Calu3 (cell line): ENCODE measurements at regions not wholly inside any gene's neighbourhood (a gene's known extent, or its start where the extent isn't known, plus 50 kb on each side); places are given as distances from the start of the nearest gene placed in this dataset.

ENCODE experiments used
- BruUV-seq: library from RNA; stranded (reverse); fragments of 400-500 nt; replicated peaks from 2 replicates; lab custom pipeline; 2021; lab: Mats Ljungman, UMichigan
- CTCF ChIA-PET: fragments of 300-600 bp; sonication (Branson Sonifier 250); formaldehyde crosslinking; loops from one replicate; lab custom pipeline; 2022; ENCODE audit warnings: antibody characterized with exemption; lab: Charles Lee
- DNase-seq: peaks from one replicate; pipeline ENCODE4 v3.0.0; 2022
- H3K27ac Mint-ChIP-seq: one replicate; pipeline ENCODE4 v1.8.0; 2022; ENCODE audit warnings: mixed read lengths; ENCODE audit not compliant: unreplicated experiment
- H3K27me3 Mint-ChIP-seq: one replicate; pipeline ENCODE4 v1.8.0; 2022; ENCODE audit warnings: mixed read lengths; ENCODE audit not compliant: unreplicated experiment
- H3K36me3 Mint-ChIP-seq: one replicate; pipeline ENCODE4 v1.8.0; 2022; ENCODE audit warnings: mild to moderate bottlenecking, moderate library complexity, mixed read lengths; ENCODE audit not compliant: insufficient read depth, unreplicated experiment
- H3K4me1 Mint-ChIP-seq: one replicate; pipeline ENCODE4 v1.8.0; 2022; ENCODE audit warnings: mild to moderate bottlenecking, low read depth, mixed read lengths; ENCODE audit not compliant: unreplicated experiment
- H3K4me3 Mint-ChIP-seq: one replicate; pipeline ENCODE4 v1.8.0; 2022; ENCODE audit warnings: mild to moderate bottlenecking, low read depth, moderate library complexity, mixed read lengths; ENCODE audit not compliant: unreplicated experiment
- H3K9me3 Mint-ChIP-seq: one replicate; pipeline ENCODE4 v1.8.0; 2022; ENCODE audit warnings: low read depth, mixed read lengths; ENCODE audit not compliant: unreplicated experiment
- intact Hi-C: fragments of 100-400 bp; cut with micrococcal nuclease; formaldehyde crosslinking; loops from one replicate; pipeline ENCODE4 v1.10.0; 2022; ENCODE audit not compliant: unreplicated experiment
- TF ChIP-seq, protein P1 (sequence below): fragments of 200-600 bp; IDR thresholded peaks from one replicate; pipeline ENCODE4 v1.8.0; 2022; ENCODE audit warnings: antibody characterized with exemption; ENCODE audit not compliant: unreplicated experiment

DNA sequence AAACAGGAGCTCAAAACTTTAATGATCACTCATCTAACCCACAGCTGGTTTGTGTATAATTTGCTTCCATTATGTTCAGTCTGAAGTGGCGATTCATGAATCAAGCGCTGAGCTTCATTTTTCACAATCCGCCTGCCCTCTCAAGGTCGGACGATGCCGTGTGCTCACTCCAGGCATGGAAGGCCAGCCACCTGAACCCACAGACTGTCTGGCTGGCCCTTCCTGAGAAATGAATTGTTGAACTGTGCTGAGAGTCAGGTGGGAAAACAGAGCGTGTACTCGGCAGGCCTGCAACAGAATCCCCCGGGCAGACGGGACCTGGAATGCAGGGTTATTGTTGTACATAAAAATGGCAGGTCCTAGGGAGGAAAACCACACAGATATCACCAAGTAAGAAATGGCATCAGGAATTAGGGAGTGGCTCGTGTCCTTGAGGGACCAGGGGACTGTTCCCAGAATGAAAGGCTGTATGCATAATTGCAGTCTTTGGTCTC is 375.7 kb downstream of the IRX2 start:
- TF ChIP-seq, protein P1, sequence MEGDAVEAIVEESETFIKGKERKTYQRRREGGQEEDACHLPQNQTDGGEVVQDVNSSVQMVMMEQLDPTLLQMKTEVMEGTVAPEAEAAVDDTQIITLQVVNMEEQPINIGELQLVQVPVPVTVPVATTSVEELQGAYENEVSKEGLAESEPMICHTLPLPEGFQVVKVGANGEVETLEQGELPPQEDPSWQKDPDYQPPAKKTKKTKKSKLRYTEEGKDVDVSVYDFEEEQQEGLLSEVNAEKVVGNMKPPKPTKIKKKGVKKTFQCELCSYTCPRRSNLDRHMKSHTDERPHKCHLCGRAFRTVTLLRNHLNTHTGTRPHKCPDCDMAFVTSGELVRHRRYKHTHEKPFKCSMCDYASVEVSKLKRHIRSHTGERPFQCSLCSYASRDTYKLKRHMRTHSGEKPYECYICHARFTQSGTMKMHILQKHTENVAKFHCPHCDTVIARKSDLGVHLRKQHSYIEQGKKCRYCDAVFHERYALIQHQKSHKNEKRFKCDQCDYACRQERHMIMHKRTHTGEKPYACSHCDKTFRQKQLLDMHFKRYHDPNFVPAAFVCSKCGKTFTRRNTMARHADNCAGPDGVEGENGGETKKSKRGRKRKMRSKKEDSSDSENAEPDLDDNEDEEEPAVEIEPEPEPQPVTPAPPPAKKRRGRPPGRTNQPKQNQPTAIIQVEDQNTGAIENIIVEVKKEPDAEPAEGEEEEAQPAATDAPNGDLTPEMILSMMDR: no peak
- no peak overlapping the region for H3K4me3 Mint-ChIP-seq
- intact Hi-C loops: no loop called here
- H3K4me1 Mint-ChIP-seq: no peaks in the 10 kb centered on the region
- no TSS peak for BruUV-seq
- no peak overlapping the region for H3K27ac Mint-ChIP-seq
- H3K36me3 Mint-ChIP-seq: no peaks in the 10 kb centered on the region
- no peak for DNase-seq
- no peaks in the 10 kb centered on the region for H3K27me3 Mint-ChIP-seq
- H3K9me3 Mint-ChIP-seq: peaks cover 9% of the 10 kb centered on the region
- CTCF ChIA-PET: no interaction called here

DNA sequence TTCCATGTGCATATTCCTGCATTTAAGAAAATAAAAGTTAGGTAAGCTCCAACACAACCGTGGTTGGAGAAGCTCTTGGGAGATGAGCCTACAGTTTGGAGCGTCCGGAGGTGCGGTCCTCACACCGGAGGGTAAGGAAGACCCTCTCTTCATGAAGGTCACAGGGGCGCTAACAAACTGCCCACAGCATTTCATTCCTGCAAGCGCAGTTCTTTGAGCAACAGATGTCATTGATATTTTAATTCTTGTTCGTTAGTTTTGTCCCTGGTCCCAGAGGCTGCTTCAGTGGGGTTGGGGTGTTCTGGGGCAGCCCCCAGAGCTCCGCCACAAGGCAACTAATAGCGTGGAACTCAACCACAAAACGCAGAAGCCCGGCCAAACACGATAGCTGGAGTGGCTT is 376.2 kb downstream of the IRX2 start:
- intact Hi-C loops: no loop called here
- TF ChIP-seq, protein P1: no peak
- no TSS peak for BruUV-seq

DNA sequence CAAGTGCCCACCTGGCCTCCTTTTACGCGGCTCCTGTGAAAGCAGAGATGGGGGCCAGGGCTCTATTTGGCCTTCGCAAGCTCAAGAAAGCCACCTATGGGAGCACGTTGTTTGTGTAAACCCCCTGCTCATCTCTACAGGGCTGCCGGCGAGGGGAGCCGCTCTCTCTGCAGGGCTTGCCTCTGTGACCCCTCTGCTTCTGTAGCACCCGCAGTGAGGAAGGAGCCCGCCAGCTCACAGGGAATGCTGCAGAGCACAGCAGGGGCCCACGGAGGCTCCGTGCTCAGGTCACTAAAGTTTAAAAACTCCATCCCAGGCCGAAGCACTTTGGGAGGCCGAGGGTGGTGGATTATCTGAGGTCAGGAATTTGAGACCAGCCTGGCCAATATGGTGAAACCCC is 376.8 kb downstream of the IRX2 start:
- TF ChIP-seq, protein P1: no peak
- DNase-seq: no peak
- intact Hi-C loops: no loop called here
- CTCF ChIA-PET: no interaction called here
- no peak overlapping the region for H3K4me3 Mint-ChIP-seq
- BruUV-seq: no TSS peak
- no peaks in the 10 kb centered on the region for H3K27me3 Mint-ChIP-seq
- H3K27ac Mint-ChIP-seq: no peak overlapping the region
- H3K4me1 Mint-ChIP-seq: no peaks in the 10 kb centered on the region
- peaks cover 9% of the 10 kb centered on the region for H3K9me3 Mint-ChIP-seq
- no peaks in the 10 kb centered on the region for H3K36me3 Mint-ChIP-seq

More for the DNA sequence above, 376.2 kb downstream of the IRX2 start:
- no peak overlapping the region for H3K4me3 Mint-ChIP-seq
- no peaks in the 10 kb centered on the region for H3K27me3 Mint-ChIP-seq
- CTCF ChIA-PET: no interaction called here
- H3K36me3 Mint-ChIP-seq: no peaks in the 10 kb centered on the region
- DNase-seq: no peak
- H3K4me1 Mint-ChIP-seq: no peaks in the 10 kb centered on the region
- H3K9me3 Mint-ChIP-seq: peaks cover 6% of the 10 kb centered on the region
- H3K27ac Mint-ChIP-seq: no peak overlapping the region

DNA sequence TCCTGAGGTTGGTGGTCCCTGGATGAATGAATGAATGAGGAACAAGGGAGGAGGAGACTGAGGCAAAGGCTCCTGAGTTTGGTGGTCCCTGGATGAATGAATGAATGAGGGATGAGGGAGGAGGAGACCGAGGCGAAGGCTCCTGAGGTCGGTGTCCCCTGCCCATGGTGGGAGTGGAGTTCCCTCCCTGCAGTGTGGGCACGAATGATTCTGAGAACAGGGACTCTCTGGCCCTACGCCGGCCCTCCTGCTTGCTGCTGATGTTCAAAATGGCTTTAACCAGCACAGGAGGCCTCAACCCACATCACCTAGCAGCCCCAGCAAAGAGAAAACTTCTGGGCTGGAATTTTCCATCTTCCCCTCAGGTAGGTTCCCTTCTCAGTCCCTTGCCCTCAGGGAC is 377.8 kb downstream of the IRX2 start:
- TF ChIP-seq, protein P1: no peak
- CTCF ChIA-PET: no interaction called here
- H3K4me1 Mint-ChIP-seq: no peaks in the 10 kb centered on the region
- no TSS peak for BruUV-seq
- H3K4me3 Mint-ChIP-seq: no peak overlapping the region
- H3K36me3 Mint-ChIP-seq: no peaks in the 10 kb centered on the region
- DNase-seq: no peak
- no peaks in the 10 kb centered on the region for H3K27me3 Mint-ChIP-seq
- H3K9me3 Mint-ChIP-seq: peaks cover 13% of the 10 kb centered on the region
- intact Hi-C loops: no loop called here
- no peak overlapping the region for H3K27ac Mint-ChIP-seq
